Dedifferentiated amniotic fluid mesenchymal stem cell (primary cell): ENCODE measurements at regions not wholly inside any gene's neighbourhood (a gene's known extent, or its start where the extent isn't known, plus 50 kb on each side); places are given as distances from the start of the nearest gene placed in this dataset.
"Not testable (repeated sequence)": the region's sequence is repeated elsewhere in the genome, so short reads cannot be mapped to it uniquely, and the experiment has no call there.

Source experiments
- DNase-seq: peaks from one replicate; pipeline ENCODE4 v3.0.0-alpha.2; 2016; ENCODE audit errors: extremely low spot score

- not testable (repeated sequence) for DNase-seq
These were observed 102.8 kb upstream of the KCNMA1 start for GRCh38 chr10:77740396-77740795.

- no peak for DNase-seq
These were observed 101.0 kb upstream of the KCNMA1 start for GRCh38 chr10:77738496-77739158.

GRCh38 chr10:77737608-77738007 is 100.0 kb upstream of the KCNMA1 start:
- no peak for DNase-seq

- DNase-seq = not testable (repeated sequence)
These were observed 97.5 kb upstream of the KCNMA1 start for GRCh38 chr10:77735136-77735535.

- DNase-seq = no peak
These were observed 94.8 kb upstream of the KCNMA1 start for GRCh38 chr10:77732213-77733003.

- DNase-seq = no peak
These were observed 89.9 kb upstream of the KCNMA1 start for GRCh38 chr10:77727481-77727880.

- DNase-seq = no peak
These were observed 89.1 kb upstream of the KCNMA1 start for GRCh38 chr10:77726732-77727131.

- no peak for DNase-seq
These were observed 88.7 kb upstream of the KCNMA1 start for GRCh38 chr10:77726301-77726700.

- DNase-seq = no peak
These were observed 87.2 kb upstream of the KCNMA1 start for GRCh38 chr10:77724820-77725219.

GRCh38 chr10:77723376-77723775 is 85.8 kb upstream of the KCNMA1 start:
- DNase-seq = no peak

GRCh38 chr10:77722956-77723355 is 85.3 kb upstream of the KCNMA1 start:
- peak; percentile 25 for DNase-seq

GRCh38 chr10:77721815-77722214 is 84.2 kb upstream of the KCNMA1 start:
- no peak for DNase-seq

GRCh38 chr10:77718957-77719356 is 81.3 kb upstream of the KCNMA1 start:
- no peak for DNase-seq

GRCh38 chr10:77718312-77718711 is 80.7 kb upstream of the KCNMA1 start:
- DNase-seq = not testable (repeated sequence)

GRCh38 chr10:77717336-77717735 is 79.7 kb upstream of the KCNMA1 start:
- no peak for DNase-seq

GRCh38 chr10:77716458-77717317 is 79.1 kb upstream of the KCNMA1 start:
- no peak for DNase-seq

- DNase-seq = no peak
These were observed 77.9 kb upstream of the KCNMA1 start for GRCh38 chr10:77715536-77715935.

- DNase-seq = no peak
These were observed 77.5 kb upstream of the KCNMA1 start for GRCh38 chr10:77715088-77715487.

GRCh38 chr10:77713521-77714280 is 76.1 kb upstream of the KCNMA1 start:
- DNase-seq = no peak

- DNase-seq = no peak
These were observed 74.6 kb upstream of the KCNMA1 start for GRCh38 chr10:77712207-77712606.

GRCh38 chr10:77711683-77712049 is 74.1 kb upstream of the KCNMA1 start:
- DNase-seq = no peak
